ENCODE measurements at regions not wholly inside any gene's neighbourhood (a gene's known extent, or its start where the extent isn't known, plus 50 kb on each side); places are given as distances from the start of the nearest gene placed in this dataset.

GRCh38 chr6:71486461-71486860 is 197.8 kb downstream of the OGFRL1 start:
- DNase-seq = no peak

GRCh38 chr6:71488186-71488585 is 199.6 kb downstream of the OGFRL1 start:
- DNase-seq = no peak

GRCh38 chr6:71489736-71490135 is 201.1 kb downstream of the OGFRL1 start:
- no peak for DNase-seq

- peak; percentile 7 for DNase-seq
Measured at GRCh38 chr6:71490876-71491275, 202.3 kb downstream of the OGFRL1 start.

- no peak for DNase-seq
Measured at GRCh38 chr6:71491844-71492243, 203.2 kb downstream of the OGFRL1 start.

GRCh38 chr6:71492668-71493067 is 204.1 kb downstream of the OGFRL1 start:
- no peak for DNase-seq

- DNase-seq = no peak
Measured at GRCh38 chr6:71496018-71496721, 207.6 kb downstream of the OGFRL1 start.

GRCh38 chr6:71496722-71497033 is 208.1 kb downstream of the OGFRL1 start:
- no peak for DNase-seq

GRCh38 chr6:71498638-71499037 is 210.0 kb downstream of the OGFRL1 start:
- DNase-seq = no peak

GRCh38 chr6:71499667-71500066 is 211.1 kb downstream of the OGFRL1 start:
- DNase-seq = no peak

- no peak for DNase-seq
Measured at GRCh38 chr6:71502168-71502567, 213.6 kb downstream of the OGFRL1 start.

GRCh38 chr6:71502956-71503355 is 214.3 kb downstream of the OGFRL1 start:
- no peak for DNase-seq

GRCh38 chr6:71507183-71507582 is 218.6 kb downstream of the OGFRL1 start:
- no peak for DNase-seq

GRCh38 chr6:71509191-71510005 is 220.8 kb downstream of the OGFRL1 start:
- DNase-seq = peak; percentile 28

GRCh38 chr6:71510057-71510713 is 221.6 kb downstream of the OGFRL1 start:
- peak; percentile 53 for DNase-seq

- DNase-seq = no peak
Measured at GRCh38 chr6:71510856-71511255, 222.2 kb downstream of the OGFRL1 start.

- no peak for DNase-seq
Measured at GRCh38 chr6:71512256-71512655, 223.6 kb downstream of the OGFRL1 start.

- no peak for DNase-seq
Measured at GRCh38 chr6:71513036-71513435, 224.4 kb downstream of the OGFRL1 start.

- no peak for DNase-seq
Measured at GRCh38 chr6:71523548-71523947, 234.9 kb downstream of the OGFRL1 start.

- DNase-seq = no peak
Measured at GRCh38 chr6:71524201-71524600, 235.6 kb downstream of the OGFRL1 start.

GRCh38 chr6:71527886-71528285 is 239.3 kb downstream of the OGFRL1 start:
- no peak for DNase-seq

- DNase-seq = no peak
Measured at GRCh38 chr6:71529026-71529425, 240.4 kb downstream of the OGFRL1 start.

- no peak for DNase-seq
Measured at GRCh38 chr6:71529769-71530168, 241.2 kb downstream of the OGFRL1 start.

- DNase-seq = no peak
Measured at GRCh38 chr6:71531006-71531405, 242.4 kb downstream of the OGFRL1 start.
